ENCODE measurements at regions not wholly inside any gene's neighbourhood (a gene's known extent, or its start where the extent isn't known, plus 50 kb on each side); places are given as distances from the start of the nearest gene placed in this dataset.

- no peak for TF ChIP-seq CTCF (IDR thresholded peaks at IDR 0.05)
- TF ChIP-seq POLR2A (IDR thresholded peaks at IDR 0.05; ENCODE audit: low read depth) = no peak
- TF ChIP-seq EP300 (IDR thresholded peaks at IDR 0.05) = no peak
- no peak for TF ChIP-seq POLR2AphosphoS5 (IDR thresholded peaks at IDR 0.05)
Observed at GRCh38 chr2:5877360-5877759, 185.2 kb downstream of the SOX11 start.
